ENCODE measurements at regions not wholly inside any gene's neighbourhood (a gene's known extent, or its start where the extent isn't known, plus 50 kb on each side); places are given as distances from the start of the nearest gene placed in this dataset.

DNA sequence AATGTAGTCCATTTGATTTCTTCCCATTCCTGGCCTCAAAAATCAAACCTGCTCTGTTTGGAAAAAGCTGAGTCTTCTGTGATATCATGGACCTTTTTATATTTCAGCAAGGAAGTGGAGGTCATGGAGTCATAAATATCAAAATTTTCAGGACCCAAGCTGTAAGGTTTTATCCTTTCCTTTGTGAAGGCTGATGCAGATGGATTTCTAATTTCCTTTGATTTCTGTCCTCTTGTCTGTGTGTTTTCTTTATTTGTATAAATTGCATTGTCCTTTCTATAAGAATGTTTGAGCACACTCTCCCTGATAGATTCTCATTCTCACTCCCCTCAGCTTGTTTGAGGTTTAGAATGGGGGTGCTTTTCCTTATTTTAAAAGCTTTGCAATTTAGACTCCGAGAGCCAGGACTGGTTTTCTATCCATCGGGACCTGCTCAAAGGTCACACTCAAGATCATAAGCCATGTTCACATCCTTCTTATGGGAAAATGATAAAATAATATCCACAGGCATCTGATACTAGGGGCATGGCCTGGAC, 127.4 kb upstream of the TMEM161B start:
- H3K4me3 ChIP-seq = no peak overlapping the region
- H3K9me3 ChIP-seq (replicated peaks) = no peaks in the 10 kb centered on the region
- H3K27ac ChIP-seq = no peak overlapping the region
- H3K27me3 ChIP-seq = no peaks in the 10 kb centered on the region
- no peak for DNase-seq
- no peaks in the 10 kb centered on the region for H3K4me1 ChIP-seq
- no peaks in the 10 kb centered on the region for H3K36me3 ChIP-seq

DNA sequence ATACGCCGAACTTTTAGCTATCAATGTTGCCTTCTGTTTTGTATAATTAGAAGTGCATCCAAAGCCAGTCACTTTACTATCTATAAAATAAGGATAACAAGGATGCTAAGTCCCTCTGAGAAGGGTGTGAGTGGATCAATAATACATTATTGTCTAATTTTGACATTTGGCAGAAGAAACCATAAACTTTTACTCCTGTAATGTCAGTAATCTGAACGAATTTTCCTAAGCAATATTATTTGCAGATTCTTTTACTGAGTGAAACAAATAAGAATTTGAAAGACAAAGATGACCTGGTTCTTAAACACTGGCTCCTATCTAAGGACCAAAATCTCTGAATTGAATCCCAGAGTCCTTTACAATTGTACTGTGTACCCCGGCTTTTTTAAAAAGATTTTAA, 126.6 kb upstream of the TMEM161B start:
- Histone ChIP-seq H3K9me3 (replicated peaks) (no peaks in the 10 kb centered on the region), H3K36me3 (no peaks in the 10 kb centered on the region), H3K4me3 (no peak overlapping the region), H3K27ac (no peak overlapping the region), H3K27me3 (no peaks in the 10 kb centered on the region), H3K4me1 (no peaks in the 10 kb centered on the region)
- DNase-seq = no peak

DNA sequence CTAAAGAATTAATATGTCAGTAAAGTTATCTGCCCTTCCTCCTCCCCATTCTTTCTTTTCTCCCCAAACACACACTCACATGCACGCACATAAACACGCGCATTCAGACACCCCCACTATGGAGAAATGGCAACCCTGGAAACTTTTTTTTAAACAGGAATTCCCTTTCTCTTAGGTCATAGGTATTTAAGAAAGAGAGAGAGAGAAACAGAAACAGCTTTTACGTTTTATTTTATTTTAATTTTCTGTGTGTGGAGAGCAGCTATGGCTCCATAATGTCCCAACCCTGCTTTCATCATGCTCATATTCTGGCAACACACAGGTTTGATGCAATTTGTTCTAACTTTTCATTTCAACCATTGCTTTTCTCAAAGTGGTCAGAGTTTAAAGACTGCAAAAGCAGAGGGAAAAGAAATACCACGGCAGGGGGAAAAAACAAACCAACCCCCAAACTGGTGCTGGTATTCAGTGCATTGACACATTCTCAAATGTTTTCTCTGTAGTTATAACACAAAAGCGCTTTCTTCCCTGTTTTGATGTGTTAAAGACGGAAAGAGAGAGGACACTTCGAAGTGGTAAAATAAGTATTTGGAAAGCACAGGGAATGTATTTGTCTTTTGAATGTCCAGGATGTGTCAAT, 126.0 kb upstream of the TMEM161B start:
- DNase-seq = no peak
- Histone ChIP-seq H3K9me3 (replicated peaks) (no peaks in the 10 kb centered on the region), H3K4me1 (no peaks in the 10 kb centered on the region), H3K36me3 (no peaks in the 10 kb centered on the region), H3K4me3 (no peak overlapping the region), H3K27ac (no peak overlapping the region), H3K27me3 (no peaks in the 10 kb centered on the region)

DNA sequence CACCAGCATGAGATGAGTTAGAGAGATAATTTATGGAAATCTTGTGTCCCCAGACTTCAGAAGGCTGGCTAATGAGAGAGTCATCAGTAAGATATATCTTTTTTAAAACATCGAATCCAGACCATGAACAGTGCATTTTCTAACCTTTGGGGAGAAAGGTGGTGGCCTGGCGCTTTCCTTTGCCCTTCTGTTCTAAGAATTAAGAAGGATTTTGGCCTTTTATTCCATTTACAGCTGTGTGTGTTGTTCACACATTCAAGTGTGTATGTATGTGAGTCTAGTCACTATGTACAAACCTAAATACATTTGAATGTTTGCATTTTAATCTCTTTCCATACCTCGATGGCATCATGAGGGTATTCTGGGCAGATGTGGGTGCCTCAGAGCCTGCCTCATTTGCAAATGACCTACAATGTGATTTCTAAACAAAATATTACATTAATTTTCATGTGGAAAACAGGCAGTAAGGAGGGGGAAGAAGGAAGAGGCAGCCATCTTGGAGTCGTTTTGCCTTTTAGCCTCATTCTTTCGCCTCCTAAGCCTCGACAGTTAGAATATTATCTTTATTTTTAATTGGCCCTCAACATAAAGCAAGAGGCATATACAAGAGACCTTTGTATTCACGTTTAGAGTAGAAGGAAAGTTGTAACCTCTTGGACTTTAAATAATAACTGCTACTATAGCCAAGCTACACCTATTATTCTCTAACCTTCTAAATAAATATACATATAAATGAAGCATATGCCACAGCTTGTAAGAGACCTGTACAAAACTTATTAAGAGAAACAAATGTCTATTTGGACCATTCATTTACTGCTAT, 125.3 kb upstream of the TMEM161B start:
- Histone ChIP-seq H3K4me1 (no peaks in the 10 kb centered on the region), H3K27ac (no peak overlapping the region), H3K27me3 (no peaks in the 10 kb centered on the region), H3K9me3 (replicated peaks) (no peaks in the 10 kb centered on the region), H3K36me3 (no peaks in the 10 kb centered on the region), H3K4me3 (no peak overlapping the region)
- no peak for DNase-seq

DNA sequence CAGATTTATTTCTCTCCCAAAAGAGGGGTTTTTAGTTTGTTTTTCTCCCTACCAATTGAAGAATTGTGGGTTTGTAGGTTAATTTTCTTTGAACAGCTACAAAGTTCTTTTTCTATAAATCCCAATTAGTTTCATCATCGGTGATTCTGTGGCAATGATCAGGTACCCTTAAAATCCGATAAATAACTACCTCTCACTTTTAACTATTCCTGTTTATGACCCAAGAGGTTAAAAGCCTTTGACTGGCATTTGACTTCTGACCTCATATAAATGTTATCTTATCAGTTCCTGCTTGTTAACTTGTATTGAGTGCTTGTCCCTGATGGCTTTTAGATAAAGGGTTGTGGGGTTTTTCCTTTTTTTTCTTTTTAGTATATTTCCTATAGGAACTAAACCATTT, 124.4 kb upstream of the TMEM161B start:
- no peaks in the 10 kb centered on the region for H3K9me3 ChIP-seq (replicated peaks)
- no peak for DNase-seq
- no peaks in the 10 kb centered on the region for H3K4me1 ChIP-seq
- H3K36me3 ChIP-seq = no peaks in the 10 kb centered on the region
- no peaks in the 10 kb centered on the region for H3K27me3 ChIP-seq
- no peak overlapping the region for H3K27ac ChIP-seq
- H3K4me3 ChIP-seq = no peak overlapping the region

DNA sequence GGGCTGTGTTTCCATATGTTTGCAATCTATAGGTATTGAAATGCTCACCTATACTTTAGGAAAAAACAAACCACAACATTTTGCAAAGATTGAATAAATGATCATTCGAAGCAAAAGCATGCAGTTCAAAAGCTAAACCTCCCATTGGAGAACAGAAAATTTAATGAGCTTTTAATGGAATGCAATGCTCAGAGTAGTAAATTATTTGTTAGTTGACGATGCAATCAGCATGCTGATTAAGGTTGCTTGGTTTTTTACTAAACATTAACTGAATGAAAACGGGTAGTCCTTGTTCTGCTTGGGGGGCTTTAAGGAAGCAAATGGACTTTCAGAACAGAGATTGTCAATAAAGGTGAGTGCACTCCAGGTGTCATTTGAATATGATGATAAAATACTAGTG, 123.3 kb upstream of the TMEM161B start:
- DNase-seq = no peak
- no peaks in the 10 kb centered on the region for H3K9me3 ChIP-seq (replicated peaks)
- H3K27ac ChIP-seq = no peak overlapping the region
- H3K4me1 ChIP-seq = no peaks in the 10 kb centered on the region
- H3K4me3 ChIP-seq = no peak overlapping the region
- no peaks in the 10 kb centered on the region for H3K36me3 ChIP-seq
- no peaks in the 10 kb centered on the region for H3K27me3 ChIP-seq

DNA sequence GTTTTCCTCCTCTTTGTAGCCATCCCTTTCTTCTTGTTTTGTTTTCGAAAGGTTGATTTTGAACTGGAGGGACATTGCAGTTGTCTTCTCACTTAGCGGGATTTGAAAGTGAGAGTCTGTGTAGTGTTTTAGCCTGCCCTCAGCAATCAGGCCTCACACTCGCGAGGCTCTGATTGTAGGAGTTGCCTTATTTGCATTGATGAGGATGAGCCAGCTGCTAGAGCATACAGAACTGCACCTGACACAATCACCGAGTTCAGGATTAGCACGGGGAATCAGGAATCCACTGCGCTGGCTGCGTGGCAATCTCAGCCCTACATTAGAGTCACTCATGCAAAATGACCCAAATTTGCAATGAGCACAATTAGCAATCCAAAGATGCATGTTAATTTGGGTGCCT, 122.5 kb upstream of the TMEM161B start:
- H3K27me3 ChIP-seq = no peaks in the 10 kb centered on the region
- no peaks in the 10 kb centered on the region for H3K4me1 ChIP-seq
- H3K27ac ChIP-seq = no peak overlapping the region
- H3K4me3 ChIP-seq = no peak overlapping the region
- no peaks in the 10 kb centered on the region for H3K9me3 ChIP-seq (replicated peaks)
- no peaks in the 10 kb centered on the region for H3K36me3 ChIP-seq
- no peak for DNase-seq

DNA sequence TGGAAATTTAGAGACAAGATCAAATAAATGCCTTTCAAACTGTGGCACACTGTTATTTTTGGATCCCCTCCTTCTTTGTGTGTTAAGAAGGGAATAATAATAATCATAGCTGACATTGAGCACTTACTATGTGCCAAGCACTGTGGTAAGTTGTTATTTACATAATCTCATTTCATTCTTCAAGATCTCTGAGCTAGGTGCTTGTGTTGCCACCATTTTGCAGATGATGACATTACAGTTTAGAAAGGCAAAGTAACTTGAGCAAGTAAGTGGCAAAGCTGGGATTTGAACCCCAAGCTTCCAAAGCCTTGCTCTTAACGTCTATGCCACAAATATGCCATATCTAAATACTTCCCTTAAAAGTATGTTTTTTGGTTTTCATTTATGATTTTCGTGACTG, 121.8 kb upstream of the TMEM161B start:
- no peak for DNase-seq
- Histone ChIP-seq H3K27ac (no peak overlapping the region), H3K9me3 (replicated peaks) (no peaks in the 10 kb centered on the region), H3K4me3 (no peak overlapping the region), H3K27me3 (no peaks in the 10 kb centered on the region), H3K36me3 (no peaks in the 10 kb centered on the region), H3K4me1 (no peaks in the 10 kb centered on the region)

DNA sequence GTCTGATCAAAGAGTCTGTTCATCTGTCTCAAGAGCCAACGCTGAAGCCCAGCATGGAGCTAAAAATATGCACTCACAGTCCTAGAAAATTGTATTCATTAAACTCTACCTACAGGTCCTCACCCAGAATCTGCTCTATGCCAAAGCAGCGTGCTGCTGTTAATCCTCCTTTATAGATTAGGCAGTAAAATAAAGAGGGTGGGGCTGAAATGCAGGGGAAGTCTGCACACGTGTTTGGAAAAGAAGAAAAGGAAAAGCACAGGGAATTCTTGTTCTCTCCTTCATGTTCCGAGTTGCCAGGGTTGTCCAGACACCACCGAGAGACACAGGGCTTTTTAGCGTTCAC, 121.4 kb upstream of the TMEM161B start:
- Histone ChIP-seq H3K27me3 (no peaks in the 10 kb centered on the region), H3K9me3 (replicated peaks) (no peaks in the 10 kb centered on the region), H3K4me1 (no peaks in the 10 kb centered on the region), H3K36me3 (no peaks in the 10 kb centered on the region), H3K27ac (no peak overlapping the region), H3K4me3 (no peak overlapping the region)
- no peak for DNase-seq

DNA sequence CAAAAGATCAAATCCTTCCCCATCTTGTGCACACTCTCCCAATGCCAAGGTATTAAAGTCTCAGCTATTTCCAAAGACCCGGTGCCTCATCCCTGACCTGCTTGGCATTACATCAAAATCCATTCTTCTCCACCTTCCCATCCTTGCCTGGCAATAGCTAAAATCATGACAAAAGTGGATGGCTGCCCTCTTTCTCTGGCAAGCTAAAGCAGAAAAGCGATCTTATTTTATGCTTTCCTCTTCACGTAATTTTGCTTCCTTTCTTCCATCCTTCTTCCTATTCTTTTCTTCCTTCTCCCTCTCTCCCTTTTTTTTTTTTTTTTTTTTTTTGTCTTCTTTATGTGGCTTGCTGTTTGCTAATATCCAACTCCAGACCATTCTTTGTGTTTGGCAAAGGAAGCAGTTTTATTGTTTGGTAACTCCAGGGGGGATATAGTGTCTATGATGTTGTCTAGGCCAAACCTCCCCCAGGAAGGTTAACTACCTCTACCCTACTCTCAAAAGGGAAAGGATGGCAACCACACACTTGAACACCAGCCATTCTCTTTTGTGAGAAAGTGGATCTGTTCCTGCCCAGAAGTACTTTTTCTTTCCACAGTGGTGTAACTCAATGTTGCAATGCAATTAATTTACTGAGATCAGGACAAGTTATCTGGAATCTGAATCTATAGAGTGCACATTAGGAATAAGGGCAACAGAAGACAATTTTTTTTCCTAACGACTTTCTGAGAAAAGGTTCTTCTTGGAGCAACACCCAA, 120.9 kb upstream of the TMEM161B start:
- H3K27me3 ChIP-seq = no peaks in the 10 kb centered on the region
- no peak for DNase-seq
- H3K4me1 ChIP-seq = no peaks in the 10 kb centered on the region

DNA sequence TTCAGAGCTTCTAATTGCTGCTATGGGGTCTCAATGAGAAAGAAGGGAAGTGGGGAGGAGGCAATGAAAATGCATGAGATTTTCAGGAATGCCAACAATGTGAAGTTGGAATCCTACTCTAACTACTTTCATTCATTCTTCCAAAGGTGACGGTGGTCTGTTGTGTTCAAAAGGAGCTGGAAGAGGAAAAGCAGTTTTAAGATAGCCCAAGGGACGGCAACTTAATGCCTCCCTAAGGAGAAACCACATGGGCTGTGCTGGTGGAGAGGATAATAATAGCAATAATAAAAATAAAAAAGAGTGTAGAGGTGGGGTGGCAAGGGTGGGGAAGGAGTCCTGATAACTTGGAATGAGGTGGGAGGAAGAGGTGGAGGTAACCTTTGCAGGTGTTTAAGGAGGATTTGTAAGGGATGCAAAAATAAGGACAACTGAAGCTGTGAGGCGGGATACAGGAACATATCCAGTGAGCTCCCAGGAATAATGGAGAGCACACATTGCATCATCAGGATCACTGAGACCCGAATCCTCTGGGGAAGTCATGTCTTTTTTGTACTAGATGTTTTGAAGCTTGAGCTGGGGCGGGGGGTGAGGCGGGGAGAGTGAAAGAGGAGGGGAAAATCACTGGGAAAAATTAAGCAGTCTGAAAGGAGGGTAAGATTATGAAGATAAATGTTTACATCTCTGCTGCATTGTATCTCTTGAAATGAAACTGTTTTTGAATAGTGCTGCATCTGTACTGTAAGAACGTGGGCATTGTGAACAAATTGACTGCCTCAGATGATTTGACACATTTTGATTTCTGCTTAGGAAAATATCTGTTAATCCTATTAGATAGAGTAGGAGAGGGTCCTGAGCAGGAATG, 120.1 kb upstream of the TMEM161B start:
- no peaks in the 10 kb centered on the region for H3K4me1 ChIP-seq
- no peak for DNase-seq

More for the DNA sequence above, 120.9 kb upstream of the TMEM161B start:
- Histone ChIP-seq H3K27ac (no peak overlapping the region), H3K4me3 (no peak overlapping the region), H3K36me3 (no peaks in the 10 kb centered on the region), H3K9me3 (replicated peaks) (no peaks in the 10 kb centered on the region)

DNA sequence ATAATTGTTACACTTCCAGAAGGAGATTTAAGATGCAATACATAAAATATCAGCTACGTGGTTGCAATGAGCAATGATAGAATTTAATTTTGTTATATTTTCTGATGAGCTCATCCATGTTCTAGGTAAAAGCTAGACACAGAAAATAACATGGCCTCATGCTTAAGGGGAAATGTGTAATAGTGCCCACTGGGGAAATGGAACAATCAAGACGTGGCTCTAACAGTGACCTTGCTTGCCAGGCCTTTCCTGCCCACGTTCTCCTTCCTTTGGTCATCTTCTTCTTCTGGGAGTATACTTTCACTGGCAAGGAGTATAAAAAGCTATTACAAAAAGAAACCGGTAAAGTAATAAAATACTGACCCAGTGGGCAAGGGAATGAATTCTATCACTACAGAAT, 116.2 kb upstream of the TMEM161B start:
- no peak overlapping the region for H3K27ac ChIP-seq
- no peaks in the 10 kb centered on the region for H3K27me3 ChIP-seq
- DNase-seq = no peak
- H3K4me3 ChIP-seq = no peak overlapping the region
- H3K4me1 ChIP-seq = no peaks in the 10 kb centered on the region
- no peaks in the 10 kb centered on the region; the same call in 1 of the 2 replicates for H3K9me3 ChIP-seq (replicated peaks)
- H3K36me3 ChIP-seq = no peaks in the 10 kb centered on the region

More for the DNA sequence above, 120.1 kb upstream of the TMEM161B start:
- Histone ChIP-seq H3K4me3 (no peak overlapping the region), H3K9me3 (replicated peaks) (no peaks in the 10 kb centered on the region), H3K36me3 (no peaks in the 10 kb centered on the region), H3K27me3 (no peaks in the 10 kb centered on the region), H3K27ac (no peak overlapping the region)

DNA sequence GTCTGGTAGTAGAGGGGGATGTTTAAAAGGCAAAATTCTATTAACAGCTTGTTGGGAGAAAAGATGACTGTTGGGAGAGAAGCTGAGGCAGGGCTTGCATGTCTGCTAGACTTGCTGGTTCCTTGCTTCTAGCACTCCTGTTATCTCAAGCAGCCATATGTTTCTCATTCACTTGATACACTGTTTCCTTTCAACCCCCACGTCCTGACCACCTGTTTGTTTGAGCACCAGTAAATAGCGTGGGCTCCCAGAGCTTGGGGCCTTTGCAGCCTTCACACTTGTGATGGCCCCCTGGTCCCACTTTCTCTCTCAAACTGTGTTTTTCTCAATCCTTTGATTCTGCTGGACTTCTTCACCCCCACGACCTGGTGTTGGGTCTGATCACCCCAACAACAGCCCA, 111.7 kb upstream of the TMEM161B start:
- Histone ChIP-seq H3K27me3 (no peaks in the 10 kb centered on the region), H3K9me3 (replicated peaks) (no peaks in the 10 kb centered on the region; the same call in 1 of the 2 replicates), H3K36me3 (no peaks in the 10 kb centered on the region), H3K27ac (no peak overlapping the region), H3K4me3 (no peak overlapping the region), H3K4me1 (no peaks in the 10 kb centered on the region)
- no peak for DNase-seq

Data from SJCRH30 (cell line).